Brain microvascular endothelial cell (primary cell): ENCODE measurements at regions not wholly inside any gene's neighbourhood (a gene's known extent, or its start where the extent isn't known, plus 50 kb on each side); places are given as distances from the start of the nearest gene placed in this dataset.

ENCODE experiments used
- DNase-seq: peaks from one replicate; pipeline ENCODE4 v3.0.0-alpha.2; 2020
- H3K27ac ChIP-seq: fragments of 250-450 bp; sonication (Bioruptor Pico); 2 replicates; pipeline ENCODE4 v1.5.1; 2020; ENCODE audit warnings: mild to moderate bottlenecking, moderate library complexity
- H3K27me3 ChIP-seq: fragments of 250-450 bp; sonication (Bioruptor Pico); replicated peaks from 2 replicates; pipeline ENCODE4 v1.5.1; 2020; ENCODE audit warnings: mild to moderate bottlenecking
- H3K36me3 ChIP-seq: fragments of 250-450 bp; sonication (Bioruptor Pico); replicated peaks from 2 replicates; pipeline ENCODE4 v1.5.1; 2020; ENCODE audit warnings: mild to moderate bottlenecking
- H3K4me3 ChIP-seq: 2 replicates; pipeline ENCODE4 v1.5.1; 2011; ENCODE audit warnings: low read depth, mild to moderate bottlenecking, control low read depth, low read length, moderate library complexity
- in situ Hi-C: cut with HindIII; loops from 2 replicates; pipeline ENCODE4 v1.10.0; 2017; ENCODE audit warnings: low sequenced_read_pairs, low pct_ligation_motif_present
- TF ChIP-seq, protein P1 (sequence below): IDR thresholded peaks from 2 replicates; pipeline ENCODE4 v1.5.1; 2011; ENCODE audit warnings: low read depth, mild to moderate bottlenecking, moderate library complexity, low read length, control low read depth, inconsistent platforms; ENCODE audit errors: missing control alignments

GRCh38 chr6:8633762-8634161 is 198.4 kb upstream of the SLC35B3 start:
- TF ChIP-seq, protein P1, sequence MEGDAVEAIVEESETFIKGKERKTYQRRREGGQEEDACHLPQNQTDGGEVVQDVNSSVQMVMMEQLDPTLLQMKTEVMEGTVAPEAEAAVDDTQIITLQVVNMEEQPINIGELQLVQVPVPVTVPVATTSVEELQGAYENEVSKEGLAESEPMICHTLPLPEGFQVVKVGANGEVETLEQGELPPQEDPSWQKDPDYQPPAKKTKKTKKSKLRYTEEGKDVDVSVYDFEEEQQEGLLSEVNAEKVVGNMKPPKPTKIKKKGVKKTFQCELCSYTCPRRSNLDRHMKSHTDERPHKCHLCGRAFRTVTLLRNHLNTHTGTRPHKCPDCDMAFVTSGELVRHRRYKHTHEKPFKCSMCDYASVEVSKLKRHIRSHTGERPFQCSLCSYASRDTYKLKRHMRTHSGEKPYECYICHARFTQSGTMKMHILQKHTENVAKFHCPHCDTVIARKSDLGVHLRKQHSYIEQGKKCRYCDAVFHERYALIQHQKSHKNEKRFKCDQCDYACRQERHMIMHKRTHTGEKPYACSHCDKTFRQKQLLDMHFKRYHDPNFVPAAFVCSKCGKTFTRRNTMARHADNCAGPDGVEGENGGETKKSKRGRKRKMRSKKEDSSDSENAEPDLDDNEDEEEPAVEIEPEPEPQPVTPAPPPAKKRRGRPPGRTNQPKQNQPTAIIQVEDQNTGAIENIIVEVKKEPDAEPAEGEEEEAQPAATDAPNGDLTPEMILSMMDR = no peak
- in situ Hi-C loops = no loop called here

GRCh38 chr6:8628736-8629135 is 193.4 kb upstream of the SLC35B3 start:
- H3K27ac ChIP-seq = no peak overlapping the region
- TF ChIP-seq, protein P1 = no peak
- H3K36me3 ChIP-seq = no peaks in the 10 kb centered on the region
- H3K27me3 ChIP-seq = no peaks in the 10 kb centered on the region
- DNase-seq = no peak
- H3K4me3 ChIP-seq = no peak overlapping the region
- in situ Hi-C loops = no loop called here

More at GRCh38 chr6:8633762-8634161, 198.4 kb upstream of the SLC35B3 start:
- H3K27ac ChIP-seq = no peak overlapping the region
- no peak overlapping the region for H3K4me3 ChIP-seq
- DNase-seq = no peak
- H3K27me3 ChIP-seq = no peaks in the 10 kb centered on the region
- H3K36me3 ChIP-seq = no peaks in the 10 kb centered on the region

DNA sequence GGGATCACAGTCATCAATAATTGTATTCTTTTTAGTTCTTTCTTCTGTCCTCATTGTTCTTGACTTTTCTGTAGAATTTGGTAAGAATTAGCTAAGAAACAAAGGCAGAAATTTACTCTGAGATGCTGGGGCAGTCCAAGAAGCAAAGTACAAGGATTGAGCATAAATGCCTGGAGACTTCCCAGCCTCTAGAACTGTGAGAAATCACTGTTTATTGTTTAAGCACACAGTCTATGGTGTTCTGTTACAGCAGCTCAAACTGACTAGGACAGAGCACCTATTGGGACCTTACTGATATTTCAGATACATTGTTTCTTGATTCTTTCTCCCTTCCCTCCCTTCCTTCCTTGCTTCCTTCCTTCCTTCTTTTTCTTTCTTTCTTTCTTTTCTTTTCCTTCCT is 192.7 kb upstream of the SLC35B3 start:
- no peak for DNase-seq
- Histone ChIP-seq H3K4me3 (no peak overlapping the region), H3K36me3 (no peaks in the 10 kb centered on the region), H3K27ac (peak overlapping the region; percentile 58), H3K27me3 (no peaks in the 10 kb centered on the region)
- TF ChIP-seq, protein P1 = no peak
- in situ Hi-C loops = no loop called here

DNA sequence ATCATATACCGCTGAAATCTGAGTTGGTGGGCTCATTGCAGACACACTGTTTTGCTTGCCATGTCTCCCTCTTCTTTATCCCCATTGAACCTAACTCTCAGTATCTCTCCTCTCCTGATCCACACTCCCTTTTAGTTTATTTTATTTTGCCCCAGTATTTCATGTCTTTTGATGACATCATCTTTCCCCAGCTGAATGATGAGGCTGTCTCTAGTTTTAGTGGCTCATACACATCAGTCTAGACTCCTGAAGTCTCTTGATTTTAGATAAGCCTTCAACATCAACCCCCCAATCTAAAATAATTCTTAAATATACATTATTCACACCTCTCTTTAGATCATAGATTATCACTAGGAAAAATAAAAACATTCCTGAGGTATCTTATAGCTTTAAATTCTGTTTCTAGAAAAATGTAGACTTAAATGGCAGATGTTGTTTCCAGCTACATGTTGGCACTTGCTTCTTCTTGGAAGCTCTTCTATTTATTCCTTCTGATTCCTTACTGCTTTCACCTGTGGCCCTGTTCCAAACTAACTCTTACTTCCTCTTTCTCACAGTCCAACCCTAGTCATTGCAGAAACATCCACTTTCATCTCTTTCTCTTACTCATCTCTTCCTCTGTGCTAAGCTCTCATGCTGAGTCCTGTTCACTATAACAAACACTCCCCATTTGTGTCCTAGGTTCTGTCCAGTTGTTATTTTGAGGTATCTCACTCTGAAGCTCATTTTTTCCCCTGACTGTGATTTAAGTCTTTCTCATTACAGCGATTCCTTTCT is 191.9 kb upstream of the SLC35B3 start:
- in situ Hi-C loops = no loop called here
- peak; percentile 28 for DNase-seq
- Histone ChIP-seq H3K27me3 (no peaks in the 10 kb centered on the region), H3K36me3 (no peaks in the 10 kb centered on the region), H3K4me3 (no peak overlapping the region), H3K27ac (peak overlapping the region; percentile 58)
- TF ChIP-seq, protein P1 = no peak

DNA sequence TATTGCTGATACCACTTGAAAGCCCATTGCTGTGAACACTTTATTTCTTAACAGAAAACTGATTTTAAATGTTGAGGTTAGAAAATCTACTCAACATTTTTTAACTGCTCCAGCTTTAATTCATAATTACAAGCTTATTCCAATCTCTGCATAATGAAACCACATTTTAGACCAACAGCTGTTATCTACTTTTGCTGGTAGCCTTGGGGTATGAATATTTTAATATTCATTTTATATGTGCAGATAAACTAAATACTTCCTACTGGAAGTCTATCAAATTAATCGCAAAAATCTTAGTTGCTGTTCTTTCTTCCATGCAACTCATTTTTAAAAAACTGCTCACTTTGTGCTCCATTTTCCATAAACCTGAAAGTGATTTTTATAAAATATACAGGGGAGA is 189.3 kb upstream of the SLC35B3 start:
- DNase-seq = no peak
- Histone ChIP-seq H3K27me3 (no peaks in the 10 kb centered on the region), H3K27ac (no peak overlapping the region), H3K36me3 (no peaks in the 10 kb centered on the region), H3K4me3 (no peak overlapping the region)
- in situ Hi-C loops = no loop called here
- TF ChIP-seq, protein P1 = no peak

DNA sequence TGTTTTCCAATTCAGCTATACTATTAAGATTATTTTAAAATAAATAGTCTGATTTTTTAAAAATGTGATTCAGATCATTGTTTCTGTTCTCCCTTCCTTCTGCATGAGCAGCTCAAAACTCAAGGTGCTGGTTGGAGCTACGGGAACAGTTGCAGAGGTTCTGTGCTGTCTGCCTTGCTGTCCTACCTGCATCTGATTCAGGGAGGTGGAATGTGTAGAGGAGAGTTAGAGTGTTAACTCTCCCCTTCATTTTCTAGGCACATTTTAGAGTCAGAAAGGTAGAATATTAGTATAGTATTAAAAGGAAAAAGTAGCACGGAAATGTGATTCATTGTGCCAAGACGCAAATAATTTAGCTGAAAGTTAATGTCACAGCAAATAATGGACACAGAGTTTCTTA is 188.1 kb upstream of the SLC35B3 start:
- TF ChIP-seq, protein P1 = no peak
- Histone ChIP-seq H3K4me3 (no peak overlapping the region), H3K36me3 (no peaks in the 10 kb centered on the region), H3K27me3 (no peaks in the 10 kb centered on the region), H3K27ac (no peak overlapping the region)
- no peak for DNase-seq
- in situ Hi-C loops = no loop called here
